Loucy (cell line): ENCODE measurements at regions not wholly inside any gene's neighbourhood (a gene's known extent, or its start where the extent isn't known, plus 50 kb on each side); places are given as distances from the start of the nearest gene placed in this dataset.

ENCODE experiments used
- H2AFZ ChIP-seq: fragments of 200-600 bp; sonication (generic); 2 replicates; pipeline ENCODE4 v1.6.0; 2016; ENCODE audit warnings: antibody characterized with exemption, mild to moderate bottlenecking, low read length, moderate library complexity
- H3F3A ChIP-seq: fragments of 200-600 bp; 2 replicates; pipeline ENCODE4 v1.6.0; 2016; ENCODE audit warnings: antibody characterized with exemption, low read depth, mild to moderate bottlenecking
- H3K27me3 ChIP-seq: fragments of 200-600 bp; sonication (generic); 2 replicates; pipeline ENCODE4 v1.6.1; 2014; ENCODE audit warnings: low read length, mild to moderate bottlenecking; ENCODE audit not compliant: insufficient read depth, poor library complexity, severe bottlenecking
- H3K36me3 ChIP-seq: fragments of 200-600 bp; sonication (generic); 2 replicates; pipeline ENCODE4 v1.6.1; 2016; ENCODE audit warnings: low read length; ENCODE audit not compliant: insufficient read depth
- H3K4me1 ChIP-seq: fragments of 200-600 bp; sonication (generic); 2 replicates; pipeline ENCODE4 v1.5.1; 2014; ENCODE audit warnings: low read length, mild to moderate bottlenecking; ENCODE audit not compliant: insufficient read depth, poor library complexity, severe bottlenecking
- H3K4me2 ChIP-seq: fragments of 200-600 bp; sonication (generic); 2 replicates; pipeline ENCODE4 v1.6.0; 2014; ENCODE audit warnings: antibody characterized with exemption, low read length, low read depth, mild to moderate bottlenecking; ENCODE audit not compliant: poor library complexity, severe bottlenecking
- H3K4me3 ChIP-seq: fragments of 200-600 bp; sonication (generic); 2 replicates; pipeline ENCODE4 v1.5.1; 2014; ENCODE audit warnings: low read length, mild to moderate bottlenecking, mixed read lengths; ENCODE audit not compliant: poor library complexity, severe bottlenecking
- H3K79me2 ChIP-seq: fragments of 200-600 bp; sonication (generic); 2 replicates; pipeline ENCODE4 v1.6.1; 2014; ENCODE audit warnings: low read length; ENCODE audit not compliant: insufficient read depth
- H3K9ac ChIP-seq: fragments of 200-600 bp; sonication (generic); 2 replicates; pipeline ENCODE4 v1.6.0; 2014; ENCODE audit warnings: mild to moderate bottlenecking, low read depth, low read length, moderate library complexity; ENCODE audit not compliant: poor library complexity, severe bottlenecking
- H3K9me2 ChIP-seq: fragments of 200-600 bp; sonication (generic); replicated peaks from 2 replicates; pipeline ENCODE4 v1.6.1; 2016; ENCODE audit warnings: low read depth, low read length, mixed read lengths
- H3K9me3 ChIP-seq: fragments of 200-600 bp; sonication (generic); 2 replicates; pipeline ENCODE4 v1.6.1; 2014; ENCODE audit warnings: mild to moderate bottlenecking, antibody characterized with exemption, low read length, low read depth; ENCODE audit not compliant: insufficient read depth
- H4K20me1 ChIP-seq: fragments of 200-600 bp; sonication (generic); 2 replicates; pipeline ENCODE4 v1.6.0; 2014; ENCODE audit warnings: antibody characterized with exemption, low read length, mild to moderate bottlenecking; ENCODE audit not compliant: insufficient read depth, poor library complexity, severe bottlenecking
- CTCF ChIP-seq: fragments of 200-600 bp; sonication (generic); conservative IDR thresholded peaks from 2 replicates; pipeline ENCODE4 v1.5.1; 2014; ENCODE audit warnings: mild to moderate bottlenecking, antibody characterized with exemption, low read length
- EZH2phosphoT487 ChIP-seq: fragments of 200-600 bp; IDR thresholded peaks from 2 replicates; pipeline ENCODE4 v1.6.1; 2018; ENCODE audit warnings: antibody characterized with exemption, mild to moderate bottlenecking, moderate library complexity, borderline replicate concordance

GRCh38 chr12:113667676-113668356 is 196.1 kb upstream of the LHX5 start:
- Histone ChIP-seq H3K79me2 (no peaks in the 10 kb centered on the region), H3K9ac (no peak overlapping the region), H3K4me3 (no peak overlapping the region), H3K4me1 (no peaks in the 10 kb centered on the region), H3K9me3 (no peaks in the 10 kb centered on the region), H3K27me3 (no peaks in the 10 kb centered on the region), H3F3A (no peaks in the 10 kb centered on the region), H4K20me1 (no peaks in the 10 kb centered on the region), H2AFZ (no peak overlapping the region), H3K36me3 (no peaks in the 10 kb centered on the region), H3K4me2 (no peak overlapping the region), H3K9me2 (no peaks in the 10 kb centered on the region)
- TF ChIP-seq EZH2phosphoT487 = no peak
- no peak for TF ChIP-seq CTCF

- Histone ChIP-seq H3K36me3 (no peaks in the 10 kb centered on the region), H3K9me3 (no peaks in the 10 kb centered on the region), H3K9me2 (no peaks in the 10 kb centered on the region), H3K4me2 (no peak overlapping the region), H2AFZ (no peak overlapping the region), H3K4me1 (no peaks in the 10 kb centered on the region), H3K27me3 (no peaks in the 10 kb centered on the region), H4K20me1 (no peaks in the 10 kb centered on the region), H3K79me2 (no peaks in the 10 kb centered on the region), H3F3A (no peaks in the 10 kb centered on the region), H3K9ac (no peak overlapping the region), H3K4me3 (no peak overlapping the region)
- TF ChIP-seq CTCF (no peak), EZH2phosphoT487 (no peak)
Observed at GRCh38 chr12:113667095-113667494, 195.4 kb upstream of the LHX5 start.

- Histone ChIP-seq H3K9me2 (no peaks in the 10 kb centered on the region), H3K4me1 (no peaks in the 10 kb centered on the region), H3K4me3 (no peak overlapping the region), H3K36me3 (no peaks in the 10 kb centered on the region), H4K20me1 (no peaks in the 10 kb centered on the region), H3K4me2 (no peak overlapping the region), H2AFZ (no peak overlapping the region), H3F3A (no peaks in the 10 kb centered on the region), H3K79me2 (no peaks in the 10 kb centered on the region), H3K9me3 (no peaks in the 10 kb centered on the region), H3K9ac (no peak overlapping the region), H3K27me3 (no peaks in the 10 kb centered on the region)
- TF ChIP-seq CTCF (no peak), EZH2phosphoT487 (no peak)
Observed at GRCh38 chr12:113666223-113666622, 194.6 kb upstream of the LHX5 start.
